GM23338 (cell line): ENCODE measurements at regions not wholly inside any gene's neighbourhood (a gene's known extent, or its start where the extent isn't known, plus 50 kb on each side); places are given as distances from the start of the nearest gene placed in this dataset.

Source experiments
- ATAC-seq: fragments of 200-7000 bp; cut with Tn5 transposase; 3 replicates; pipeline ENCODE4 v1.9.1; 2020
- DNase-seq: peaks from one replicate; pipeline ENCODE4 v3.0.0-alpha.2; 2015; ENCODE audit warnings: low spot score
- H2AFZ ChIP-seq: fragments of 200-600 bp; sonication (generic); 2 replicates; pipeline ENCODE4 v1.8.0; 2016; ENCODE audit warnings: antibody characterized with exemption, mild to moderate bottlenecking, moderate library complexity
- H3F3A ChIP-seq: fragments of 200-600 bp; sonication (generic); replicated peaks from 2 replicates; pipeline ENCODE4 v1.8.0; 2017; ENCODE audit warnings: antibody characterized with exemption, mixed run types, low read depth
- H3K27ac ChIP-seq: fragments of 200-600 bp; sonication (generic); 2 replicates; pipeline ENCODE4 v1.6.1; 2016; ENCODE audit warnings: low read depth
- H3K27me3 ChIP-seq: fragments of 200-600 bp; sonication (generic); 2 replicates; pipeline ENCODE4 v1.8.0; 2016; ENCODE audit warnings: mild to moderate bottlenecking, mixed run types, moderate library complexity; ENCODE audit not compliant: insufficient read depth
- H3K36me3 ChIP-seq: fragments of 200-600 bp; sonication (generic); 2 replicates; pipeline ENCODE4 v1.8.0; 2016; ENCODE audit warnings: mild to moderate bottlenecking; ENCODE audit not compliant: insufficient read depth
- H3K4me1 ChIP-seq: fragments of 200-600 bp; sonication (generic); 2 replicates; pipeline ENCODE4 v1.8.0; 2016; ENCODE audit warnings: mild to moderate bottlenecking, moderate library complexity; ENCODE audit not compliant: insufficient read depth
- H3K4me2 ChIP-seq: fragments of 200-600 bp; sonication (generic); 2 replicates; pipeline ENCODE4 v1.7.1; 2017; ENCODE audit warnings: mixed run types
- H3K4me3 ChIP-seq: fragments of 200-600 bp; sonication (generic); 2 replicates; pipeline ENCODE4 v1.6.1; 2016; ENCODE audit warnings: mixed run types
- H3K79me2 ChIP-seq: fragments of 200-600 bp; sonication (generic); replicated peaks from 2 replicates; pipeline ENCODE4 v1.8.0; 2017; ENCODE audit warnings: mild to moderate bottlenecking; ENCODE audit not compliant: insufficient read depth
- H3K9me2 ChIP-seq: fragments of 200-600 bp; sonication (generic); 2 replicates; pipeline ENCODE4 v1.8.0; 2017; ENCODE audit not compliant: insufficient read depth
- H4K20me1 ChIP-seq: fragments of 200-600 bp; sonication (generic); replicated peaks from 2 replicates; pipeline ENCODE4 v1.8.0; 2017; ENCODE audit warnings: mild to moderate bottlenecking; ENCODE audit not compliant: insufficient read depth
- H3K27ac Mint-ChIP-seq: 2 replicates; pipeline ENCODE4 v1.8.0; 2020; ENCODE audit warnings: inconsistent platforms, mild to moderate bottlenecking, moderate library complexity, mixed read lengths
- H3K27me3 Mint-ChIP-seq: 3 replicates; pipeline ENCODE4 v1.8.0; 2022; ENCODE audit warnings: low read depth, mild to moderate bottlenecking, moderate library complexity, mixed read lengths, inconsistent platforms; ENCODE audit not compliant: insufficient read depth, poor library complexity
- H3K36me3 Mint-ChIP-seq: 3 replicates; pipeline ENCODE4 v1.8.0; 2021; ENCODE audit warnings: low read depth, mild to moderate bottlenecking, inconsistent platforms, moderate library complexity, mixed read lengths
- H3K4me1 Mint-ChIP-seq: 3 replicates; pipeline ENCODE4 v1.8.0; 2020; ENCODE audit warnings: mild to moderate bottlenecking, inconsistent platforms, mixed read lengths
- H3K4me3 Mint-ChIP-seq: 3 replicates; pipeline ENCODE4 v1.8.0; 2021; ENCODE audit warnings: moderate library complexity, mild to moderate bottlenecking, inconsistent platforms, mixed read lengths
- H3K9me3 Mint-ChIP-seq: 3 replicates; pipeline ENCODE4 v1.8.0; 2020; ENCODE audit warnings: moderate library complexity, mild to moderate bottlenecking, inconsistent platforms, mixed read lengths
- CREB1 ChIP-seq: fragments of 250-450 bp; sonication (Bioruptor Pico); IDR thresholded peaks from 2 replicates; pipeline ENCODE4 v1.5.0; 2020; ENCODE audit warnings: low read depth, mild to moderate bottlenecking, moderate library complexity
- CTCF ChIP-seq, 2 experiments: fragments of 200-600 bp in 1 of 2; sonication (generic) in 1 of 2; conservative IDR thresholded peaks; 2 replicates each; pipeline versions ENCODE4 v1.5.1 to v1.6.1; 2016 to 2017; ENCODE audit warnings: antibody characterized with exemption in 2 of 2, low read depth in 2 of 2, mild to moderate bottlenecking in 2 of 2, moderate library complexity in 1 of 2
- ETS1 ChIP-seq: IDR thresholded peaks from 2 replicates; pipeline ENCODE4 v1.6.1; 2016; ENCODE audit warnings: antibody characterized with exemption
- EZH2 ChIP-seq: fragments of 200-600 bp; sonication (generic); IDR thresholded peaks from one replicate; pipeline ENCODE4 v1.8.0; 2017; ENCODE audit warnings: antibody characterized with exemption, mild to moderate bottlenecking, low read depth; ENCODE audit not compliant: unreplicated experiment
- EZH2phosphoT487 ChIP-seq: fragments of 200-600 bp; sonication (generic); IDR thresholded peaks from one replicate; pipeline ENCODE4 v1.8.1; 2018; ENCODE audit warnings: antibody characterized with exemption; ENCODE audit not compliant: unreplicated experiment
- JUNB ChIP-seq: IDR thresholded peaks from one replicate; pipeline ENCODE4 v1.6.1; 2016; ENCODE audit warnings: antibody characterized with exemption; ENCODE audit not compliant: unreplicated experiment
- NANOG ChIP-seq: IDR thresholded peaks from 2 replicates; pipeline ENCODE4 v1.6.1; 2016; ENCODE audit warnings: antibody characterized with exemption, borderline replicate concordance
- POLR2AphosphoS5 ChIP-seq: IDR thresholded peaks from 2 replicates; pipeline ENCODE4 v1.6.1; 2016; ENCODE audit warnings: antibody characterized with exemption, low read depth
- REST ChIP-seq: IDR thresholded peaks from one replicate; pipeline ENCODE4 v1.6.1; 2018; ENCODE audit warnings: antibody characterized with exemption; ENCODE audit not compliant: unreplicated experiment
- STAT1 ChIP-seq: IDR thresholded peaks from one replicate; pipeline ENCODE4 v1.6.1; 2016; ENCODE audit warnings: antibody characterized with exemption; ENCODE audit not compliant: unreplicated experiment
- ZNF114 ChIP-seq: fragments of 250-450 bp; sonication (Bioruptor Pico); IDR thresholded peaks from 2 replicates; pipeline ENCODE4 v1.5.0; 2020; ENCODE audit warnings: mild to moderate bottlenecking, moderate library complexity
- ZNF331 ChIP-seq: fragments of 250-450 bp; sonication (Bioruptor Pico); IDR thresholded peaks from 2 replicates; pipeline ENCODE4 v1.5.0; 2020; ENCODE audit warnings: low read depth, mild to moderate bottlenecking, moderate library complexity
- ZNF462 ChIP-seq: fragments of 250-450 bp; sonication (Bioruptor Pico); IDR thresholded peaks from 2 replicates; pipeline ENCODE4 v1.5.0; 2020; ENCODE audit warnings: mild to moderate bottlenecking, moderate library complexity

GRCh38 chr5:122256388-122256787, 55.6 kb upstream of the SNCAIP start:
- Histone ChIP-seq H3F3A (no peaks in the 10 kb centered on the region), H3K9me2 (no peaks in the 10 kb centered on the region), H3K4me3 (no peak overlapping the region), H3K27ac (no peak overlapping the region), H3K79me2 (no peaks in the 10 kb centered on the region), H3K36me3 (no peaks in the 10 kb centered on the region), H3K27me3 (no peaks in the 10 kb centered on the region), H2AFZ (no peak overlapping the region), H4K20me1 (no peaks in the 10 kb centered on the region), H3K4me1 (no peaks in the 10 kb centered on the region), H3K4me2 (no peak overlapping the region)
- peaks cover 2% of the 10 kb centered on the region for H3K27me3 Mint-ChIP-seq
- no peak for TF ChIP-seq CTCF (conservative IDR thresholded peaks at IDR 0.05; ENCODE audit: low read depth in 2 of 2)
- no peak for TF ChIP-seq EZH2
- no peak for TF ChIP-seq ZNF462 (CRISPR knock-in tag)
- no peak for TF ChIP-seq STAT1
- TF ChIP-seq EZH2phosphoT487 = no peak
- TF ChIP-seq NANOG = no peak
- TF ChIP-seq POLR2AphosphoS5 = no peak
- no peak for TF ChIP-seq JUNB
- TF ChIP-seq ETS1 = no peak
- TF ChIP-seq CREB1 = no peak
- TF ChIP-seq REST = no peak
- no peak for TF ChIP-seq ZNF331
- TF ChIP-seq ZNF114 (CRISPR knock-in tag) = no peak
- H3K27ac Mint-ChIP-seq = no peak overlapping the region
- peaks cover 17% of the 10 kb centered on the region; the same call in 2 of the 3 replicates for H3K36me3 Mint-ChIP-seq
- peaks cover 3% of the 10 kb centered on the region; the same call in 1 of the 3 replicates for H3K4me1 Mint-ChIP-seq
- DNase-seq = no peak
- no peak for ATAC-seq
- no peak overlapping the region for H3K4me3 Mint-ChIP-seq
- peaks cover 40% of the 10 kb centered on the region for H3K9me3 Mint-ChIP-seq
